ENCODE measurements at regions not wholly inside any gene's neighbourhood (a gene's known extent, or its start where the extent isn't known, plus 50 kb on each side); places are given as distances from the start of the nearest gene placed in this dataset.

DNA sequence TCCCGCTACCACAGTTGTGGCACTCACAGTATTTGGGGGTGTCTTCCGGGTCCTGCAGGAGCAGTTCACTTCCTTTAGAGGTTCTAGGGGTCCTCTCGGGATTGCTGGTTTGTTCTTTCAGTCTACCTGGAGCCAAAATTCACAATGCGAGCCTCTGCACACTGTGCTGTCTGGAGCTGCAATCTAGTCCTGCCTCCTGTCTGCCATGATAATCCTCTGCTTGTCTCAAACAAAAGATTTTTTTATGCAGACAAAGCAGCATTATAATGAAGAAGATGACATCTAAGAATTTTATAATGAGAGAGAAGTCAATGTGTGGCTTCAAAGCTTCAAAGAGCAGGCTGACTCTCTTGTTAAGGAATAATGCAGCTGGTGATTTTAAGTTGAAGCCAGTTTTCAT is 975.1 kb upstream of the GYPC start:
- TF ChIP-seq YY1 (IDR thresholded peaks at IDR 0.05; ENCODE audit: insufficient read depth, insufficient read length) (no peak), ZNF274 (IDR thresholded peaks at IDR 0.05; ENCODE audit: low read depth, low read length) (no peak), SUZ12 (IDR thresholded peaks at IDR 0.05; ENCODE audit: extremely low read depth, insufficient read depth, insufficient read length) (no peak)
